GM12891 (cell line): ENCODE measurements at regions not wholly inside any gene's neighbourhood (a gene's known extent, or its start where the extent isn't known, plus 50 kb on each side); places are given as distances from the start of the nearest gene placed in this dataset.

ENCODE experiments used
- POLR2A ChIP-seq: IDR thresholded peaks from 2 replicates; pipeline ENCODE4 v1.6.1; 2011; ENCODE audit warnings: low read depth, low read length, control low read depth
- POLR2AphosphoS5 ChIP-seq: IDR thresholded peaks from 2 replicates; pipeline ENCODE4 v1.6.1; 2011; ENCODE audit warnings: low read depth, low read length, control low read depth
- SPI1 ChIP-seq: IDR thresholded peaks from 2 replicates; pipeline ENCODE4 v1.6.1; 2011; ENCODE audit warnings: low read depth, low read length, control low read depth

DNA sequence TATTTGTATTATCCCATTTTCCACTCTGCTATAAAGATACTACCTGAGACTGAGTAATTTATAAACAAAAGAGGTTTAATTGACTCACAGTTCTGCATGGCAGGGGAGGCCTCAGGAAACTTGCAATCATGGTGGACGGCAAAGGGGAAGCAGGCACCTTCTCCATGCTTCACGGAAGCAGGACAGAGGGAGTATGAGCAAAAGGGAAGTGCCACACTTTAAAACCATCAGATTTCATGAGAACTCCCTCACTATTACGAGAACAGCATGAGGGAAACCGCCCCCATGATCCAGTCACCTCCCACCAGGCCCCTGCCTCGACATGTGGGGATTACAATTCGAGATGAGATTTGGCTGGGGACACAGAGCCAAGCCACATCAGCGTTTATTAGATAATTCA, 172.8 kb downstream of the NR2F2 start:
- TF ChIP-seq POLR2AphosphoS5: no peak
- TF ChIP-seq POLR2A: no peak
- no peak for TF ChIP-seq SPI1
